SK-N-MC (cell line): ENCODE measurements at regions not wholly inside any gene's neighbourhood (a gene's known extent, or its start where the extent isn't known, plus 50 kb on each side); places are given as distances from the start of the nearest gene placed in this dataset.

Source experiments
- DNase-seq: peaks from one replicate; pipeline ENCODE4 v3.0.0-alpha.2; 2011; ENCODE audit warnings: low read depth, low spot score
- H3K27ac ChIP-seq: fragments of 200-600 bp; sonication (generic); 2 replicates; pipeline ENCODE4 v1.5.1; 2016; ENCODE audit warnings: mixed run types
- H3K36me3 ChIP-seq: fragments of 200-600 bp; sonication (generic); 2 replicates; pipeline ENCODE4 v1.6.1; 2017; ENCODE audit warnings: antibody characterized with exemption, low read length, mixed read lengths; ENCODE audit not compliant: insufficient read depth
- H3K4me3 ChIP-seq: fragments of 200-600 bp; sonication (generic); 2 replicates; pipeline ENCODE4 v1.5.1; 2016
- H3K9ac ChIP-seq: fragments of 200-600 bp; sonication (generic); 2 replicates; pipeline ENCODE4 v1.8.0; 2017; ENCODE audit warnings: mixed run types, mixed read lengths; ENCODE audit not compliant: insufficient read length
- H3K9me3 ChIP-seq: fragments of 200-600 bp; sonication (generic); 2 replicates; pipeline ENCODE4 v1.6.1; 2017; ENCODE audit warnings: low read depth, mild to moderate bottlenecking, antibody characterized with exemption, low read length, moderate library complexity, mixed read lengths
- EZH2 ChIP-seq: fragments of 200-600 bp; sonication (generic); IDR thresholded peaks from one replicate; pipeline ENCODE4 v1.6.1; 2017; ENCODE audit warnings: antibody characterized with exemption
- FOXP2 ChIP-seq: optimal IDR thresholded peaks from 2 replicates; pipeline ENCODE3; 2011; ENCODE audit warnings: mild to moderate bottlenecking, moderate library complexity; ENCODE audit not compliant: insufficient read depth; ENCODE audit errors: extremely low read length, control extremely low read depth
- POLR2AphosphoS5 ChIP-seq: IDR thresholded peaks from 2 replicates; pipeline ENCODE4 v1.6.1; 2012; ENCODE audit warnings: mild to moderate bottlenecking, low read depth, low read length, borderline replicate concordance

- Histone ChIP-seq H3K9ac (no peak overlapping the region), H3K4me3 (no peak overlapping the region), H3K27ac (no peak overlapping the region), H3K36me3 (no peaks in the 10 kb centered on the region), H3K9me3 (no peaks in the 10 kb centered on the region)
- DNase-seq = no peak
- TF ChIP-seq POLR2AphosphoS5 = no peak
- no peak for TF ChIP-seq EZH2
- no peak for TF ChIP-seq FOXP2
Measured at GRCh38 chr13:79815041-79815440, 334.1 kb downstream of the NDFIP2 start.

- Histone ChIP-seq H3K27ac (no peak overlapping the region), H3K4me3 (no peak overlapping the region), H3K36me3 (no peaks in the 10 kb centered on the region), H3K9ac (no peak overlapping the region), H3K9me3 (no peaks in the 10 kb centered on the region)
- TF ChIP-seq EZH2 (no peak), FOXP2 (no peak), POLR2AphosphoS5 (no peak)
- DNase-seq = no peak
Measured at GRCh38 chr13:79812070-79812850, 331.3 kb downstream of the NDFIP2 start.

- no peak for TF ChIP-seq EZH2
- no peak for TF ChIP-seq POLR2AphosphoS5
- TF ChIP-seq FOXP2 = no peak
- no peaks in the 10 kb centered on the region for H3K36me3 ChIP-seq
- H3K9me3 ChIP-seq = no peaks in the 10 kb centered on the region
- no peak overlapping the region for H3K4me3 ChIP-seq
- no peak overlapping the region for H3K9ac ChIP-seq
- no peak for DNase-seq
- no peak overlapping the region for H3K27ac ChIP-seq
Measured at GRCh38 chr13:79811170-79811569, 330.2 kb downstream of the NDFIP2 start.

DNA sequence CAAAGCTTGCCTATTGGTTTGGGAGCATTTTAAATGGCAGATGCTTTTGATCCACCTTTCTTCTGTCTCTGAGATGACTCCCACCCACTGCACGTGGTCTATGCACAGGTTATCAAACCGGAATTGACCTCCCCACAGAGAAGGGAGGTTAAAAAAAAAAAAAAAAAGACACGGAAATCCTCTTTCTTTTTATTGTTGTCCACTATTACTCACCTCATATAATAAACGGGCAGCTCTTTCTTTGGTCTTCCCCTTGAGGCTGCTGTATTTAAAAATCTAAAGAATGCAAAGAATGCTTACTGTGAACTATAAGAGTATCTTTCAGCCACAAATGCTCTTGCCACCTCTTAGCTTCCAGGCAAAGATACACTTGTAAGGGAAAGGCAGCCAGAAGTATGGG, 329.7 kb downstream of the NDFIP2 start:
- DNase-seq = no peak
- TF ChIP-seq FOXP2 = no peak
- no peak for TF ChIP-seq EZH2
- no peak for TF ChIP-seq POLR2AphosphoS5
- Histone ChIP-seq H3K4me3 (0 out of 2 replicates have a peak overlapping the region, but pooled peaks have one; percentile 10), H3K9ac (no peak overlapping the region), H3K9me3 (no peaks in the 10 kb centered on the region), H3K36me3 (no peaks in the 10 kb centered on the region), H3K27ac (no peak overlapping the region)

DNA sequence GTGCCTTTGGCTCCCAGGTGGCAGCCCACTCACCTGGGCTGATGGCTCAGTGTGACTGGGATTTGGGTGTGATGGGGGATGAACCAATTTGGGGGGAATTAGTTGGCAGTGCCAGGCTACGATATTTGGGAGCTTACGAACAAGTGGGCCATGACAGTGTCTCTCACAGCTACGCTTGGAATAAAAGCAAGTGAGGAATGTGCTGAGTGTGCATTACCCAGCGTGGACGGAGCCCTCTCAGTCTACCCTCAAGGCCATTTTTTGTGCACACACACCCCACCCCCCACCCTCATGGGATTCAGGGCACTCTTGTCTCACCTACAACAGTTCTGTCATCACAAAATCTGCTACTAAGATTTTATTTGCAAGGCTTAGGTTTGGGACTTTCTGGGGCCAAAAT, 329.1 kb downstream of the NDFIP2 start:
- TF ChIP-seq POLR2AphosphoS5 = no peak
- TF ChIP-seq EZH2 = no peak
- TF ChIP-seq FOXP2 = no peak
- no peaks in the 10 kb centered on the region for H3K36me3 ChIP-seq
- H3K27ac ChIP-seq = no peak overlapping the region
- H3K9ac ChIP-seq = no peak overlapping the region
- DNase-seq = no peak
- no peak overlapping the region for H3K4me3 ChIP-seq
- no peaks in the 10 kb centered on the region for H3K9me3 ChIP-seq

DNA sequence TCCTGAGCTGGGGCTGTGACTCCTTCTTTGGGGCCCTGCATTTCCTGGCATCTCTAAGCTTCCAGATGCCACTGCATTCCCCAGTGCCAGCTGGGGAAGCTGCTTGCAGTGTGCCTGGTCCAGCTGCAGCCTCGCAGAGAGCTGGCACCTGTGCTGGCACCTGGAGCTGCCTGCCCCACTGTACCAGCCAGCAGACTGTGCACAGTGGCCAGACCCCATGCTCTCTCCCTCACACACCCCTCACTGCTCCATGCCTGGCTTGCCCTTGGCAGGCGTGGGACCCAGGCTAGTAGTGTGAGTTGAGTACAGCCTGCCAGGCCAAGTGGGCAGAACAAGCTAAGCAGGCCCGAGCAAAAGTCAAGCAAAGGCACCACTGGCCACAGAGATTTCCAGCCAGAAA, 327.5 kb downstream of the NDFIP2 start:
- no peak for DNase-seq
- Histone ChIP-seq H3K9ac (no peak overlapping the region), H3K4me3 (no peak overlapping the region), H3K27ac (no peak overlapping the region), H3K9me3 (no peaks in the 10 kb centered on the region), H3K36me3 (no peaks in the 10 kb centered on the region)
- no peak for TF ChIP-seq EZH2
- no peak for TF ChIP-seq POLR2AphosphoS5

- no peak overlapping the region for H3K9ac ChIP-seq
- no peak overlapping the region for H3K27ac ChIP-seq
- H3K9me3 ChIP-seq = no peaks in the 10 kb centered on the region
- no peaks in the 10 kb centered on the region for H3K36me3 ChIP-seq
- TF ChIP-seq POLR2AphosphoS5 = no peak
- TF ChIP-seq FOXP2 = no peak
- DNase-seq = no peak
- H3K4me3 ChIP-seq = no peak overlapping the region
Measured at GRCh38 chr13:79807554-79807953, 326.6 kb downstream of the NDFIP2 start.

DNA sequence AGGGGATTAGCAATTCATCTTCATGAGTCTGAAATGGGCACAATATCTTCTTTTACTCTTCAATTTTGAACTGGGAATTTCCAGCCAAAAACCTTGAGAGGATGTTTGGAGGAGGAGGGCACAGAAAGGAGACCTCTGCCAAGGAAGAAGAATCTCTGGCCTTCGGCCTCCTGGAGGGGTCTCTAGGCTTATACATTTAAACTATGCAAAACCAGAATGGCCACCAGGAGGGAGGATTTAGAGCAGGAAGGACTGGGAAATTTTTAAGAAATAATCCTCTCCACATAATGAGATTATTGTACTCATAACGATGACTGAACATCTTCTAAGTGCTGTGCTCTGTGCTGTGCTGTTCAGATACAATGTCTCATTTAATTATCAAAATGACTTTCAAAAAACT, 325.9 kb downstream of the NDFIP2 start:
- TF ChIP-seq FOXP2 = no peak
- TF ChIP-seq POLR2AphosphoS5 = no peak
- TF ChIP-seq EZH2 = no peak
- no peaks in the 10 kb centered on the region for H3K9me3 ChIP-seq

DNA sequence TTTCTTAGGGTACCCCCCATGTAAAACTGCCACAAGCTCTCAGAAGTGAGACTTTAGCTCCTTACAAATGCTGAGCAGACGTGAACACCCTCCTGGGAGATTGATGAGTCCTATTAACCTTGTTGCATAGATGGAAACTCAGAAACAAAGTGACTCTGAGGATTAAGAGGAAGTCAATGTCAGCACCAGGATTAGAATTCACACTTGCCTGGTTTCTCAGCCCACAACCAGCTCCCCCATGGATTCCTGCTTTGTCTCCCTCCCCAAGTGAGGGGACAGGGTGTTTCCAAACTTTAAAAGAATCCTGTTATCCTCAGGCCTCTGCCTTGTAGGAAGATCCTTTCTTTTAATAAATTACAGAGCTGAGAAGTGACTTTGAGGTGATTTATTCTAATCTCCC, 324.4 kb downstream of the NDFIP2 start:
- DNase-seq = no peak
- Histone ChIP-seq H3K4me3 (no peak overlapping the region), H3K27ac (no peak overlapping the region), H3K9me3 (no peaks in the 10 kb centered on the region), H3K36me3 (no peaks in the 10 kb centered on the region), H3K9ac (no peak overlapping the region)
- TF ChIP-seq FOXP2 (no peak), POLR2AphosphoS5 (no peak), EZH2 (no peak)

More for the DNA sequence above, 325.9 kb downstream of the NDFIP2 start:
- Histone ChIP-seq H3K9ac (no peak overlapping the region), H3K27ac (no peak overlapping the region), H3K36me3 (no peaks in the 10 kb centered on the region), H3K4me3 (no peak overlapping the region)
- no peak for DNase-seq

DNA sequence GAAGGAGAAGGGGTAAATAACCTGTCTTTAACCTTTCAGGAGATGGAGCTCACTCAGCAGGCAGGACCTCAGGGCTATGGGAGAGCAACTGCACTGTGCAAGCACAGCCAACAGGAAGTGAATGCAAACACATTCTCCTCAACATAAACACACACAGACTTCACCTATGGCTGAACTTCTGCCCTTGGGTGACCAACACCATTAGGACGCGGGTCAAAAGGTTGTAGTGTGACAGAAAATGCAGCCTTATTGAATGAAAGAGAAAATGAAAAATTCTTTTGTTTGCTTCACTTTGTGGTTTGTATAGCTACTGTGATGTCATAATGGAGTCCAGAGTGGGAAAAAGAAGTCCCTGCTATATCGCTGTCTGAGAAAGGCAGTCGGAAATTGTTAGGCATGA, 323.0 kb downstream of the NDFIP2 start:
- no peak overlapping the region for H3K27ac ChIP-seq
- no peak for DNase-seq
- no peaks in the 10 kb centered on the region for H3K36me3 ChIP-seq
- no peak overlapping the region for H3K4me3 ChIP-seq
- no peaks in the 10 kb centered on the region for H3K9me3 ChIP-seq
- TF ChIP-seq EZH2 (no peak), FOXP2 (no peak), POLR2AphosphoS5 (no peak)
- H3K9ac ChIP-seq = no peak overlapping the region
